HG03432 (cell line): ENCODE measurements at regions not wholly inside any gene's neighbourhood (a gene's known extent, or its start where the extent isn't known, plus 50 kb on each side); places are given as distances from the start of the nearest gene placed in this dataset.

Experiments
- ATAC-seq: cut with Tn5 transposase; IDR thresholded peaks from one replicate; pipeline ENCODE4 v1.9.1; 2021; ENCODE audit warnings: mild to moderate bottlenecking, moderate library complexity; ENCODE audit not compliant: unreplicated experiment

DNA sequence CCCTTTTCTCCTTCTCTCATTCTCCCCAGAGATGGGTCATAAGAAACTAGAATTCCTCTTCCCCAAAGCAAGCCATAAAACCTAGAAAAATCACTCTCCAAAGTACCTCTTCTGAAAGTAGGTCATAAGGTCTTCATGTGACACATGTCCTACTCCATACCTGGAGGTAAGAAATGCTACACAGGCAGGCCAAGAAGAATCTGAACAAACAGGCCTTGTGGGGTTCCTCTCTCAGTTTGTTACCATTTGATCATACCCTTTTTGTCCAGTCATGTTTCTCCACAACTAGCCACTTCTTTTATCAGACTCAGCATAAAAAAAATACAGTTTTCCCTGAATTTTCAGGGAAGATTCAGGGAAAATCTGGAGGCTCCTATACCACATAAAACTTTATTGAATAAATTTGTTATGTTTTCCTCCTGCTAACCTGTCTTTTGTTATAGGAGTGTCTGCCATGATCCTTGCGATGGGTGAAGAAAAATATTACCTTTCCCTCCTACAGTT, 134.4 kb upstream of the LMO4 start:
- no peak for ATAC-seq

DNA sequence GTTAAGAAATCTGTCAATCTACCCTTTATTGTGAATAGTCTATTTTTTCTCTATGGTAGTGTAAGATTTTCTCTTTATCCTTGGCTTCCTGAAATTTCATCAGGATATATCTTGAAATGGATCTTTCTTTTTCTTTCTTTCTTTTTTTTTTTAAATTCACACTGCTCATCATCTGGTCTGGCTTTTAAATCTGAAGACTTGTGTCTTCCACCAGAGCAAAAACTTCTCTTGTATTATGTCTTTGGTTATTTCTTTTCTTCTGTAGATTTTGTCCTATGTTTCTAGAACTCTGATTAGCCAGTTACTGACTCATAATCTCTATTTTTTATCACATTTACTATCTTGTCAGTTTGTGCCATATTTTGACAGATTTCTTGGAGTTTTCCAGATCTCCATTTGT, 133.8 kb upstream of the LMO4 start:
- ATAC-seq, result no peak

DNA sequence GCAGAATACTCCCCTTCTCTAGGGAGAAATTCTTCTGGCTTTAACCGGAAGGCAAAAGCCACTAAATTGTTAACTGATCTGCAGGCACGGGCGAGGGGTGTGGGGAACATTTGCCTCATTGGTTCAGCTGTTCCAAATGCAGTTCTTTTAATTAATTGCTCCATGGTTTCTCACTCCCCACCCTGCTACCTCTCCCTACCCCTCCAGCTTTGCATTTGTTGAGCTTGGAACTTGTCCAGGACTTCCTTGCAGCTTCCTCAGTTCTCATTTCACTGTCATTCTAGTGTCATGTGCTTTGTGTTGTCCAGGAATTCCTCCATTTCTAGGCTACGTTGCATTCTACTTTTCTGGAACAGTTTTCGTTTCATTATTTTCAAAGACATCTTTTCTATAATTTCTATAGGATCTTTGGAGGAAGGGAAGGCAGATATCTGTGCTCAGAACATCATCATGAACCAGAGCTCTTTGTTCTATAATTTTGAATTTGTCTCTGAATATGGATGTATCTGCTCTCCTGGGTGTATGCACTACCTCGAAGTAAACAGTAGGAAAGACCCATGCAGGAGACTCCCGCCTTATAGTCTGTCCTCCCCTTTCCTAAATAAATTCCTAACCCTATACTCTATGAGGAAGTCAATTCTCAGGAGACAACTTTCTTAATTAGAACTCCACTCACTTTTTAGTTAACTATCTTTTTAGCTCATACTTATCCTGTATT, 132.4 kb upstream of the LMO4 start:
- no peak for ATAC-seq

GRCh38 chr1:87197156-87197555, 131.5 kb upstream of the LMO4 start:
- ATAC-seq, result no peak

GRCh38 chr1:87197641-87198040, 131.0 kb upstream of the LMO4 start:
- no peak for ATAC-seq

DNA sequence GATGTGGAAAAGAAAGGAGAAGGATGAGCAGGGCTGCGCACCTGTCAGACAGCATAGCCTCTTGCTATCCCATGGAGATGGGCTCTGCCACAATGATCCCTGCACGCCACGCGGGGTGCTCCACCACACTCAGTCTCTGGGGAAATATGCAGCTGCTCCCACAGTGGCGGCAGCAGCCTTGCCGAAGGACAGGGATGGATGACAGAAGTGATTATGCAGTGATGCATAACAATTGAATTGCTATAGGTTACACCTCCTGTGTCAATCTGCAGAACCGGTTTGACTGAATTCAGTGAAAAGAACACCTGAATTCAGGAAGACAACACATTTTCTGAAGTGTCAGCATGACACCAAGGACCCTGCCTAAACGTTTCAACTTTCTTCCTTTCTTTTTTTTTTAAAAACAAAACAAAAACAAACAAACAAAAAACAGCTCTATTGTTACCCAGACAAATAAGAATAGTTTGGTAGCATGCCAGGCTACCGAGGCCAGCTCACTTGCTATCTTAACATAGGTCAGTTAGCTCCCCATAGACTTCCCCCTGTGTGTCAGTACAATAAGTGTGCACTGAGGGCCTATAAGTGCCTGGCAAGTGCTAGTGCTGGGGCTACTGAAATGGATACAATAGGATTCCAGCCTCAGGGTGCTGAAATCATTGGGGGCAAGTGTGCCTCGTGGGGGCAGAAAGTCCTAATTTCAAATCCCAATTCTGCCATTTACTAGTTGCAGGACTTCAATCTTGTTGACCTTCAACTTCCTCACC, 127.6 kb upstream of the LMO4 start:
- no peak for ATAC-seq

- no peak for ATAC-seq
These were observed 126.9 kb upstream of the LMO4 start for GRCh38 chr1:87201768-87202167.

GRCh38 chr1:87202451-87202850, 126.2 kb upstream of the LMO4 start:
- ATAC-seq, result no peak

GRCh38 chr1:87202922-87203655, 125.6 kb upstream of the LMO4 start:
- peak; percentile 97 for ATAC-seq

DNA sequence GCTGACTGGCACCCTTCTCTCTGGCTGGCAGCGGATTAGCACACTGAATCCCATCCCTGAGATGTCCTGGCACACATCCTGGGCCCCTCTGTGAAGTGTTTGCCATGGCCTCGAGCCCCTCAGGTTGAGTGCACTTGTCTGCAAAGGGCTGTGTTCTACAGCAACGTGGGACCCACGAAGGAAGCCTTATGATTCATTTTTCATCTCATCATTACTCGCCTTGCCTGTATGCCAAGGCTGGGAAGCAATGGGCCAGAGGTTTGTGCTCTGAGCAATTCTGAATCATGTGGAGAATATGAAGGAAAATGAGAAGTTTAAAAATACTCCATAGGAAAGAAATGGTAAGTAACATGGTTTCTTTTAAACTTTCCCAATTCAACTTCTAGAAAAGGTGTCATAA, 124.8 kb upstream of the LMO4 start:
- ATAC-seq, result no peak

DNA sequence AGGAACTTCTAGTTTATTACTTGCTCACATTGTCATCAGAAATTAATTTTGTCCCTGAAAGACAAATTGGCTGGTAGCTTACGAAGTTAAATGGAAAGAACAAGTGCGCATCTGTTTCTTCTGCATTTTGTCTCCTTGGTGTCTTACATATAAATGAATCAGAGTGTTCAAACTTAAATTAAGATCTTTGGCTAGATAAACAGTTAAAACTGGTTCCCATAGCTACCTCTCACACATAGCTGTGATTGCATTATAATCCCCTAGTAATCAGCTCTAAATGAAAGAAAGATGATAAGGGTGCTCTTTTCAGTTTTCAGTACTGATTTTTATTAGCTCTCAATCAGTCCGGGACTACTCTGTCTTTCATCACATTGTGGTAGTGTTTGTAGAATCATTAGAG, 124.2 kb upstream of the LMO4 start:
- no peak for ATAC-seq

- ATAC-seq, result no peak
These were observed 123.8 kb upstream of the LMO4 start for GRCh38 chr1:87204921-87205320.

DNA sequence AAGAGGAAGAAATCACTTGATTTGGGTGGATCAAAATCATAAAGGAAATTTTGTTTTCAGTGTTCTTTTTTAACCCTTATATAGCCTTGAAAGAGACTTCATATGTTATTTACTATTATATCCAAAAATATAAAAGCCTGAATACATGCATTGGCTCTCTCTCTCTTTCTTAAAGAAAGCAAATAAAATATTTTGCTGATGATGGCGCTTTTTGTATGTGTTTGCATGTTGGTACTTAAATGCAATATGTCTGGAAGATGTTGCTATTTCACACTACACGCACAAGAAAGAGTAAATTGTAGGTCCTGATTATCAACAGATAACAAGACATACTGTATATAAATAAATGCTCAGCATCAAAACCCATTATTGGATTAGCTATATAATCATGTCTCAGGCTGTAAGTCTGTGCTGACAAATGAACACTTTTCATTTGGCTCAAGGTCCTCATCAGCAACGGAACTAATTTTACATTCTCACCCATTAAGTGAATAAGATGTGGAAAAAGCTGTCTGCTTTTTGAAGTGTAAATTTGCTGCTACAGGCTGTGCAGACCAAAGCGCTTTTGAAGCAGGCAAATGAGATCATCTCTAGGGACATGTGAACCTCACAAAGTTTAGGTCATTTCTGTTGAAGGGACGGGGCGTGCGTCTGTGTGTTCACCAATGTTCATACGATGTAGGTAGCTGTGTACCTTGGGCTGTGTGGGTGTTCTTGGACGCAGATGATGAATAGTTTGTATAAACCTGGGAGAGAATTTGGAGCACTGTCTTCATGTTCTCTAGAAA, 122.4 kb upstream of the LMO4 start:
- ATAC-seq, result no peak

DNA sequence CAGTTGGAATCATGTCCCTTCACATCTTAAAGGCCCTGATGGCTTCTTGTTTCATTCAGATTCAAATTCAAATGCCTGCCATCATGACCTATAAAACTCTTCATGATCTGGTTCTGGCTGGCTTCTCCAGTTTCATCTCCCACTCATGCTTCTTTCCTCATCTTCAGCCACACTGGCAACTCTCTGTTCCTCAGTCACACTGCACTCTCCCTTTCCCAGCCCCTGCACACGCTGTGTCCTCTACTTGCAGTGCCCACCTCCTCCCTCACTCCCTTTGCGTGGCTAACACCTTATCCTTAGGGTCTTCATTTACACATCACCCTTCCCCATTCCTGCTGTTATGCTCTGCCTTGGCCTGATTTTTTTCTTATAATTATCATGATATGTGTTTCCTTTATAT, 120.6 kb upstream of the LMO4 start:
- no peak for ATAC-seq

GRCh38 chr1:87208931-87209330, 119.7 kb upstream of the LMO4 start:
- peak; percentile 40 for ATAC-seq

DNA sequence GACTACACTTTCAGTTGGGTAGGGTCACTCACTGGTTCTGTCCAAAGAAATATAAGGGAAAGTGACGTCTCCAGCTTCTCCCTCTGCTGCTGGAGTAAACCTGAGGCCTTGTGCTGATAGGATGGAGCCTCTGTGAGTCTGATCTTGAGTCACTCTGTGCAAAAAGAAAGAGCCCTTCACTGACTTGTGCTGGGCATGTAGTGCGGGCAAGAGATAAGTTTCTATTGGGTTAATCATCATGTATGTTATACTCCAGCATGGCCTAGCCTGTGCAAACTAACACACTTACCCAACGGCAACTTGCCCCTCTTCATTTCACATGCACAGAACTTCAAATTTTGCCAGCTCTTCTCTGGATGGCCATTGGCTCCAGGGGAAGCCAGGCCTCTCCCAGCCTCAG, 118.5 kb upstream of the LMO4 start:
- ATAC-seq, result no peak

DNA sequence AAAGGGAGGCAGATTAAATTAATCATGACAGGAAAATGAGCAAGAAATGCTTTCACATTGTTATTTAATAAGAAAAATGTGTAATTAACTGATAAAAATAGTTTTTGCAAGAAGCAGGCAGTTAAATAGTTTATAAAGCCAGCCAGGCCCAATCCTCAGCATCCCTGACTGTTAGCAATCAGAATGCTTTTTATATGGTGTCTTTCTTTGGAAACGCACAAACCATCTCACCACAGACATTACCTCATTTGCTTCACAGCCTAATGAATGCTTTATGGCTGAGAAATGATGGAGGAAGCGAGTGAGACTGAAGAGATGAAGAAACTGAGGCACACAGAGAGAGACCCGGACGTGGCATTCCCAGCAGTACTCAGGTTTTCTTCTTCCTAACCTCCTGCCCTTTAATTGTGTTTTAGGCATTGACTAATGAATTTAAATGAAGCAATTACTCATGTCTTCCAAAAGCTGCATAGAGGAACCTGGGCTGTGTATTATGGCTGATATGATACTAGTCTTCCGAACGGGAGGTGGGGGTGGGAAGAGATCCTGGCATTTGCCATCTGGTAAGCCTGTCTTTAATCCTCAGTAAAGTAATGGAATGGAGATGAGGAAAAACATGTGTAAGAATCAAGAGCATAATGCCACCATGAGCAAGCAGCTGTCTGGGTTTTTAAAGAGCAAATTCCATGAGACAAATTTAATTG, 116.1 kb upstream of the LMO4 start:
- no peak for ATAC-seq

DNA sequence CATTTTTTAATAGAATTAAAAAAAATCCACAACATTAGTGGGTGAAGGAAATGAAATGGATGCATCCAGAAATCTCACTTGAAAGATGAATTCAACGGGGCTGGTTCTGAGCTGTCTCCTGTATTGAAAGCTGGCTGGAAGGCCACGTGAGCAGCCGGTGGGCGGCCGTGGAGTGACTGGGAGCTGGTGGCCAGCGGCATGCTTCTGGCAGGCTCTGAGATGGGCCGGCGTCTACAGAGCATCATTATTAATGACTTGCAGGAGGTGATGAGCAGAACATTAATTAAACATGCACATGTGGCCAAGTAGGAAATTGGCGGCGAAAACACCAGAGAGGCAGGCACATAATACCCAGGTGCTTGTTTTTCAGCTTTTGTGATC, 115.6 kb upstream of the LMO4 start:
- ATAC-seq, result no peak

- ATAC-seq, result no peak
These were observed 113.1 kb upstream of the LMO4 start for GRCh38 chr1:87215592-87215991.

DNA sequence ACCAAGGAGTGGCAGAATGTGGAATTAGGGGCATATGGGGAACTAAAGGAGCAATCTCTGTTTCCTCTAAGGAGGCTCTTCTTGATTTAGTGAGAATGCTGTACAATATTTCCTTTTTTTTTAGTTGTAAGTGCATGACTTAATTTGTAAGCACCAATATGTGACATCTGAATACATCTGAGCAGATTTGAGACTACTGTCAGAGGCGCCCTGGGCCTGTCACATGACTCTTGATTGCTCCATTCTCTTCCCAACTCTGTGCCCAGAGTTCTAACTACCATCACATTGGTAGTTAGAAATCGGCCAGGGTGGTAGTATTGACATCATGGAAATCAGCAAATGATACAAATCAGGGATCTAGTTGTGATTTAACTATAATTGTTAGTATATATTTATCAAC, 110.1 kb upstream of the LMO4 start:
- ATAC-seq, result no peak
